ENCODE measurements at regions not wholly inside any gene's neighbourhood (a gene's known extent, or its start where the extent isn't known, plus 50 kb on each side); places are given as distances from the start of the nearest gene placed in this dataset.

- FAIRE-seq (no peak), DNase-seq (ENCODE audit: insufficient read length, low spot score) (no peak)
Measured at GRCh38 chr1:55957276-55957675, 622.1 kb downstream of the PLPP3 start.

- no peak for DNase-seq (ENCODE audit: insufficient read length, low spot score)
- no peak for FAIRE-seq
Measured at GRCh38 chr1:55955016-55955621, 624.2 kb downstream of the PLPP3 start.

- no peak for FAIRE-seq
- no peak for DNase-seq (ENCODE audit: insufficient read length, low spot score)
Measured at GRCh38 chr1:55951291-55951690, 628.1 kb downstream of the PLPP3 start.

GRCh38 chr1:55947446-55947845 lies 631.9 kb downstream of the PLPP3 start:
- no peak for DNase-seq (ENCODE audit: insufficient read length, low spot score)
- no peak for FAIRE-seq

- no peak for FAIRE-seq
- DNase-seq (ENCODE audit: insufficient read length, low spot score): no peak
Measured at GRCh38 chr1:55943721-55944435, 635.5 kb downstream of the PLPP3 start.

GRCh38 chr1:55943012-55943411 lies 636.4 kb downstream of the PLPP3 start:
- FAIRE-seq: no peak
- no peak for DNase-seq (ENCODE audit: insufficient read length, low spot score)

- no peak for DNase-seq (ENCODE audit: insufficient read length, low spot score)
- FAIRE-seq: no peak
Measured at GRCh38 chr1:55939866-55940265, 639.5 kb downstream of the PLPP3 start.

GRCh38 chr1:55938861-55939260 lies 640.5 kb downstream of the PLPP3 start:
- no peak for DNase-seq (ENCODE audit: insufficient read length, low spot score)
- FAIRE-seq: no peak

GRCh38 chr1:55938376-55938850 lies 641.0 kb downstream of the PLPP3 start:
- no peak for DNase-seq (ENCODE audit: insufficient read length, low spot score)
- no peak for FAIRE-seq

GRCh38 chr1:55937840-55938375 lies 641.5 kb downstream of the PLPP3 start:
- no peak for FAIRE-seq

GRCh38 chr1:55935236-55935635 lies 644.1 kb downstream of the PLPP3 start:
- no peak for FAIRE-seq
- DNase-seq (ENCODE audit: insufficient read length, low spot score): no peak

More at GRCh38 chr1:55937840-55938375, 641.5 kb downstream of the PLPP3 start:
- DNase-seq (ENCODE audit: insufficient read length, low spot score): no peak

- FAIRE-seq (no peak), DNase-seq (ENCODE audit: insufficient read length, low spot score) (no peak)
Measured at GRCh38 chr1:55932402-55932801, 647.0 kb downstream of the PLPP3 start.

GRCh38 chr1:55931081-55931940 lies 648.1 kb downstream of the PLPP3 start:
- DNase-seq (ENCODE audit: insufficient read length, low spot score) (no peak), FAIRE-seq (no peak)

GRCh38 chr1:55929652-55930051 lies 649.7 kb downstream of the PLPP3 start:
- DNase-seq (ENCODE audit: insufficient read length, low spot score) (no peak), FAIRE-seq (no peak)

- no peak for FAIRE-seq
- DNase-seq (ENCODE audit: insufficient read length, low spot score): no peak
Measured at GRCh38 chr1:55928576-55928975, 650.8 kb downstream of the PLPP3 start.

- DNase-seq (ENCODE audit: insufficient read length, low spot score): no peak
- FAIRE-seq: no peak
Measured at GRCh38 chr1:55927702-55928290, 651.6 kb downstream of the PLPP3 start.

- no peak for DNase-seq (ENCODE audit: insufficient read length, low spot score)
- no peak for FAIRE-seq
Measured at GRCh38 chr1:55926906-55927471, 652.4 kb downstream of the PLPP3 start.

- no peak for FAIRE-seq
- DNase-seq (ENCODE audit: insufficient read length, low spot score): no peak
Measured at GRCh38 chr1:55916907-55917306, 662.5 kb downstream of the PLPP3 start.

- DNase-seq (ENCODE audit: insufficient read length, low spot score): no peak
- no peak for FAIRE-seq
Measured at GRCh38 chr1:55916481-55916880, 662.9 kb downstream of the PLPP3 start.

GRCh38 chr1:55913565-55913964 lies 665.8 kb downstream of the PLPP3 start:
- no peak for FAIRE-seq

More at GRCh38 chr1:55913565-55913964, 665.8 kb downstream of the PLPP3 start:
- no peak for DNase-seq (ENCODE audit: insufficient read length, low spot score)
